ENCODE measurements at regions not wholly inside any gene's neighbourhood (a gene's known extent, or its start where the extent isn't known, plus 50 kb on each side); places are given as distances from the start of the nearest gene placed in this dataset.

GRCh38 chr12:41762691-41763090 is 382.0 kb downstream of the GXYLT1 start:
- Histone ChIP-seq H3F3A (ENCODE audit: low read length, unreplicated experiment) (no peaks in the 10 kb centered on the region), H3K9me3 (ENCODE audit: low read length) (no peaks in the 10 kb centered on the region), H3K9me2 (replicated peaks; ENCODE audit: low read length) (no peaks in the 10 kb centered on the region), H3K27me3 (ENCODE audit: low read length) (peaks cover 12% of the 10 kb centered on the region; the same call in 1 of the 2 replicates), H3K4me2 (ENCODE audit: low read length) (no peak overlapping the region), H3K27ac (ENCODE audit: low read length) (no peak overlapping the region), H3K4me3 (ENCODE audit: low read length) (no peak overlapping the region), H4K20me1 (ENCODE audit: low read length) (no peaks in the 10 kb centered on the region), H3K4me1 (ENCODE audit: insufficient read depth, low read length) (no peaks in the 10 kb centered on the region), H2AFZ (ENCODE audit: low read length) (no peak overlapping the region), H3K9ac (ENCODE audit: low read length) (no peak overlapping the region), H3K79me2 (ENCODE audit: low read length) (no peaks in the 10 kb centered on the region), H3K36me3 (ENCODE audit: low read depth, low read length) (no peaks in the 10 kb centered on the region)
- no peak for DNase-seq
- no TSS peak for BruUV-seq (replicated peaks)
- ChIA-PET CTCF (interaction anchor here (0.6 kb wide), 1 partner anchor 842 kb away, joined by 3 read pairs; no protein-coding TSS in a partner anchor), POLR2A (ENCODE audit: unreplicated experiment) (no interaction called here)
- intact Hi-C loops (cut with micrococcal nuclease): no loop called here
- TF ChIP-seq EZH2phosphoT487 (IDR thresholded peaks at IDR 0.05; ENCODE audit: borderline replicate concordance, low read length) (no peak), EZH2 (IDR thresholded peaks at IDR 0.05; ENCODE audit: low read length, unreplicated experiment) (no peak), CTCF (conservative IDR thresholded peaks at IDR 0.05; ENCODE audit: low read depth, low read length) (no peak)
- no peak for ATAC-seq

- Histone ChIP-seq H4K20me1 (ENCODE audit: low read length) (no peaks in the 10 kb centered on the region), H3K9me2 (replicated peaks; ENCODE audit: low read length) (no peaks in the 10 kb centered on the region), H3K4me1 (ENCODE audit: insufficient read depth, low read length) (no peaks in the 10 kb centered on the region), H3K79me2 (ENCODE audit: low read length) (no peaks in the 10 kb centered on the region), H3F3A (ENCODE audit: low read length, unreplicated experiment) (no peaks in the 10 kb centered on the region), H3K36me3 (ENCODE audit: low read depth, low read length) (no peaks in the 10 kb centered on the region), H3K27ac (ENCODE audit: low read length) (no peak overlapping the region), H3K27me3 (ENCODE audit: low read length) (no peaks in the 10 kb centered on the region), H2AFZ (ENCODE audit: low read length) (no peak overlapping the region), H3K9ac (ENCODE audit: low read length) (no peak overlapping the region), H3K4me2 (ENCODE audit: low read length) (no peak overlapping the region), H3K9me3 (ENCODE audit: low read length) (no peaks in the 10 kb centered on the region), H3K4me3 (ENCODE audit: low read length) (no peak overlapping the region)
- ChIA-PET CTCF (no interaction called here), POLR2A (ENCODE audit: unreplicated experiment) (no interaction called here)
- intact Hi-C loops (cut with micrococcal nuclease): no loop called here
- BruUV-seq (replicated peaks): no TSS peak
- TF ChIP-seq EZH2phosphoT487 (IDR thresholded peaks at IDR 0.05; ENCODE audit: borderline replicate concordance, low read length) (no peak), EZH2 (IDR thresholded peaks at IDR 0.05; ENCODE audit: low read length, unreplicated experiment) (no peak), CTCF (conservative IDR thresholded peaks at IDR 0.05; ENCODE audit: low read depth, low read length) (no peak)
- no peak for ATAC-seq
- no peak for DNase-seq
Measured at GRCh38 chr12:41745593-41745992, 399.1 kb downstream of the GXYLT1 start.

GRCh38 chr12:41743835-41744234 is 400.8 kb downstream of the GXYLT1 start:
- ChIA-PET POLR2A (ENCODE audit: unreplicated experiment) (no interaction called here), CTCF (no interaction called here)
- H3K27me3 ChIP-seq (ENCODE audit: low read length): no peaks in the 10 kb centered on the region
- ATAC-seq (no peak), DNase-seq (peak; percentile 57)
- intact Hi-C loops (cut with micrococcal nuclease): no loop called here
- no peak overlapping the region for H3K9ac ChIP-seq (ENCODE audit: low read length)
- no peaks in the 10 kb centered on the region for H3K9me3 ChIP-seq (ENCODE audit: low read length)
- no peaks in the 10 kb centered on the region for H3K79me2 ChIP-seq (ENCODE audit: low read length)
- no peak overlapping the region for H3K27ac ChIP-seq (ENCODE audit: low read length)
- no peak overlapping the region for H2AFZ ChIP-seq (ENCODE audit: low read length)
- no peaks in the 10 kb centered on the region for H3K9me2 ChIP-seq (replicated peaks; ENCODE audit: low read length)
- H3K4me2 ChIP-seq (ENCODE audit: low read length): no peak overlapping the region
- H3F3A ChIP-seq (ENCODE audit: low read length, unreplicated experiment): no peaks in the 10 kb centered on the region
- no peak overlapping the region for H3K4me3 ChIP-seq (ENCODE audit: low read length)
- H4K20me1 ChIP-seq (ENCODE audit: low read length): no peaks in the 10 kb centered on the region
- TF ChIP-seq EZH2 (IDR thresholded peaks at IDR 0.05; ENCODE audit: low read length, unreplicated experiment): no peak
- TF ChIP-seq CTCF (conservative IDR thresholded peaks at IDR 0.05; ENCODE audit: low read depth, low read length): no peak
- TF ChIP-seq EZH2phosphoT487 (IDR thresholded peaks at IDR 0.05; ENCODE audit: borderline replicate concordance, low read length): no peak
- no TSS peak for BruUV-seq (replicated peaks)
- no peaks in the 10 kb centered on the region for H3K36me3 ChIP-seq (ENCODE audit: low read depth, low read length)
- no peaks in the 10 kb centered on the region for H3K4me1 ChIP-seq (ENCODE audit: insufficient read depth, low read length)

Data from PC-3 (cell line).